Peyer's patch (tissue), 4 donors: ENCODE measurements at regions not wholly inside any gene's neighbourhood (a gene's known extent, or its start where the extent isn't known, plus 50 kb on each side); places are given as distances from the start of the nearest gene placed in this dataset.

Experiments used
- POLR2A ChIP-seq, 2 donors: fragments of 450-650 bp; IDR thresholded peaks; one replicate each; pipeline ENCODE4 v1.5.1; 2017; ENCODE audit warnings: antibody characterized with exemption in 2 of 2, mild to moderate bottlenecking in 2 of 2, moderate library complexity in 2 of 2
- TF ChIP-seq, protein P1 (sequence below), 6 experiments: fragments of 450-650 bp in 4 of 6; fragments of 200-600 bp in 2 of 6; sonication (generic) in 1 of 6; IDR thresholded peaks; one replicate each; pipeline ENCODE4 v1.5.1; 2017 to 2019; ENCODE audit warnings: antibody characterized with exemption in 6 of 6, mild to moderate bottlenecking in 3 of 6, moderate library complexity in 1 of 6

DNA sequence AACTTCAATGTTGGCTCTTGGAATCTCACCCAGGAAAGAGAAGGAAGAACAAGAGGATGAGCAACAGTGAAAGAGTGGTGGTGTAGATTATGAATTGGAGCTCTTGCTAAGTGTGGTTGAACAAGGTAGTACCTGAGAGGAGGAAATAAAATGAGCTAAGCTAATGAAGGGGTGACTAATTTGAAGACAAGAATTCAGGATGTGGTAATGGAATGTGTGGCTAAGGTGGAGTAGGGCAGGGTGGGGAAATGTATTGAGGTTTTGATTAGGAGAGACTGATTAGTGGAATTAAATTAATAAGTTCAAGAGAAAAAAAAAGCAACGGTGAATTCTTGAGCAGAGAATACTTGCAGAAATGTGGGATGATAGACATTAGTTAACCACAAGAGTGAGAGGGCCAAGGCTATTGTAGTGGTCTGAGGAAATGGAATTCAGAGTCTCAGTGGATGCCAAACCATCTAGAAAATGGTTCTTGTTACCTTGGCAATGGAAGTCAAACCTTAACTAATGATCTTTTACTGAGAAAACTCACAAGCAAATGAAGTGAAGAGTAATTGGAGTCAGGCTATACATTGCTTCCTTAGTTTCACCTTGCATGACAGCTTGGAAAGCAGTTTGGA lies 648.3 kb upstream of the ZNF608 start:
- TF ChIP-seq, protein P1, sequence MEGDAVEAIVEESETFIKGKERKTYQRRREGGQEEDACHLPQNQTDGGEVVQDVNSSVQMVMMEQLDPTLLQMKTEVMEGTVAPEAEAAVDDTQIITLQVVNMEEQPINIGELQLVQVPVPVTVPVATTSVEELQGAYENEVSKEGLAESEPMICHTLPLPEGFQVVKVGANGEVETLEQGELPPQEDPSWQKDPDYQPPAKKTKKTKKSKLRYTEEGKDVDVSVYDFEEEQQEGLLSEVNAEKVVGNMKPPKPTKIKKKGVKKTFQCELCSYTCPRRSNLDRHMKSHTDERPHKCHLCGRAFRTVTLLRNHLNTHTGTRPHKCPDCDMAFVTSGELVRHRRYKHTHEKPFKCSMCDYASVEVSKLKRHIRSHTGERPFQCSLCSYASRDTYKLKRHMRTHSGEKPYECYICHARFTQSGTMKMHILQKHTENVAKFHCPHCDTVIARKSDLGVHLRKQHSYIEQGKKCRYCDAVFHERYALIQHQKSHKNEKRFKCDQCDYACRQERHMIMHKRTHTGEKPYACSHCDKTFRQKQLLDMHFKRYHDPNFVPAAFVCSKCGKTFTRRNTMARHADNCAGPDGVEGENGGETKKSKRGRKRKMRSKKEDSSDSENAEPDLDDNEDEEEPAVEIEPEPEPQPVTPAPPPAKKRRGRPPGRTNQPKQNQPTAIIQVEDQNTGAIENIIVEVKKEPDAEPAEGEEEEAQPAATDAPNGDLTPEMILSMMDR (IDR thresholded peaks at IDR 0.05), result no peak
- no peak for TF ChIP-seq POLR2A (IDR thresholded peaks at IDR 0.05)
